ENCODE measurements at regions not wholly inside any gene's neighbourhood (a gene's known extent, or its start where the extent isn't known, plus 50 kb on each side); places are given as distances from the start of the nearest gene placed in this dataset.

DNA sequence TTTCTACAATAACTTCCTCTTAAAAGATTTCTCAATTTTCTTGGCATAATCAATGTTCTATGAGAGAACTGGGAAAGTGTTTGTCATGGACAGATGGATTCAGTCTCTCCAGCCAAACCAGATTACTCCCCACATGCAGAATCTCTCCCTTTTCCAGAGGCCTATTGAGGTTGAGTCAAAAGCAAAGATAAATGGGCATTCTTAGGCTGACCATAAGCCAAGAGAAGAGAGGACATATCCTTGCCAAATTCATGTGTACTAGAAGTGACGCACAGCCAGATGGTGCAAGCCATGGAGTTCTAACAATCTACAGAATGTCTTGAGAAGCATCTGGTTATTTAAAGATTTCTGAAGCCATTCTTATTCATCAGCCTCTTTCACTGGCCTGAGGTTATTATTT, 2115.0 kb downstream of the MAT2B start:
- ChIA-PET POLR2A (no interaction called here), CTCF (no interaction called here)
- Mint-ChIP-seq H3K4me1 (peaks cover 20% of the 10 kb centered on the region), H3K9me3 (peaks cover 24% of the 10 kb centered on the region), H3K36me3 (peaks cover 7% of the 10 kb centered on the region), H3K27ac (no peak overlapping the region), H3K4me3 (no peak overlapping the region), H3K27me3 (ENCODE audit: low read depth) (no peaks in the 10 kb centered on the region)
- TF ChIP-seq, protein P1, sequence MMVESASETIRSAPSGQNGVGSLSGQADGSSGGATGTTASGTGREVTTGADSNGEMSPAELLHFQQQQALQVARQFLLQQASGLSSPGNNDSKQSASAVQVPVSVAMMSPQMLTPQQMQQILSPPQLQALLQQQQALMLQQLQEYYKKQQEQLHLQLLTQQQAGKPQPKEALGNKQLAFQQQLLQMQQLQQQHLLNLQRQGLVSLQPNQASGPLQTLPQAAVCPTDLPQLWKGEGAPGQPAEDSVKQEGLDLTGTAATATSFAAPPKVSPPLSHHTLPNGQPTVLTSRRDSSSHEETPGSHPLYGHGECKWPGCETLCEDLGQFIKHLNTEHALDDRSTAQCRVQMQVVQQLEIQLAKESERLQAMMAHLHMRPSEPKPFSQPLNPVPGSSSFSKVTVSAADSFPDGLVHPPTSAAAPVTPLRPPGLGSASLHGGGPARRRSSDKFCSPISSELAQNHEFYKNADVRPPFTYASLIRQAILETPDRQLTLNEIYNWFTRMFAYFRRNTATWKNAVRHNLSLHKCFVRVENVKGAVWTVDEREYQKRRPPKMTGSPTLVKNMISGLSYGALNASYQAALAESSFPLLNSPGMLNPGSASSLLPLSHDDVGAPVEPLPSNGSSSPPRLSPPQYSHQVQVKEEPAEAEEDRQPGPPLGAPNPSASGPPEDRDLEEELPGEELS (CRISPR knock-in tag; IDR thresholded peaks at IDR 0.05), result no peak
- TF ChIP-seq JAZF1 (CRISPR knock-in tag; IDR thresholded peaks at IDR 0.05) (no peak), ZNF396 (CRISPR knock-in tag; IDR thresholded peaks at IDR 0.05; ENCODE audit: borderline replicate concordance) (no peak), ZBTB21 (CRISPR knock-in tag; IDR thresholded peaks at IDR 0.05; ENCODE audit: borderline replicate concordance) (no peak)
- TF ChIP-seq, protein P2, sequence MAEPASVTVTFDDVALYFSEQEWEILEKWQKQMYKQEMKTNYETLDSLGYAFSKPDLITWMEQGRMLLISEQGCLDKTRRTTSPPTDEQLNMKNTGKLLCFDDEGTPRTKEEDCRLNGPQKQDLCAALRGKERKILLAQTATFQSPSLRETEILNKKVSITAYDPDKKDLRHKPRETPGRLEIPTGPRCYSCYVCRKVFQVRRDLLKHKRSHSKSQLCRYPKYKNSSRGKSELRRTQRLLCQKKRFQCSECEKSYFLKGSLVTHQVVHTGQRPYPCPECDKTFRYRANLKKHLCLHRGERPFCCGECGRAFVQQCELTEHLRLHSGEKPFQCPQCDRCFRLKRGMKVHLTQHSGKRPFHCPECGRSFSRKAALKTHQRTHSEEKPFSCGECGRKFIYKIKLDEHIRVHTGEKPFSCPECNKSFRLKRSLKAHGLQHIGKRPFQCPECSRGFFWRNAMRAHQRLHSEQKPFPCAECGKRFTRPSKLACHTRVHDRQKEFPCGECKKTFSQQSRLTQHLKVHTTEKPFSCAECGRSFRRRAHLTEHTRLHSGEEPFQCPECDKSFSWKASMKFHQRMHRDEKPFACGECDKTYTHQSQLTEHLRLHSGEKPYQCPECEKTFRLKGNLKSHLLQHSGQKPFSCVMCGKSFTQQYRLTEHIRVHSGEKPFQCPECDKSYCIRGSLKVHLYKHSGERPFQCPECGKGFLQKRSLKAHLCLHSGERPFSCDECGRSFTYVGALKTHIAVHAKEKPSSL (CRISPR knock-in tag; conservative IDR thresholded peaks at IDR 0.05), result no peak
- ATAC-seq (no peak), DNase-seq (ENCODE audit: low spot score) (no peak)

DNA sequence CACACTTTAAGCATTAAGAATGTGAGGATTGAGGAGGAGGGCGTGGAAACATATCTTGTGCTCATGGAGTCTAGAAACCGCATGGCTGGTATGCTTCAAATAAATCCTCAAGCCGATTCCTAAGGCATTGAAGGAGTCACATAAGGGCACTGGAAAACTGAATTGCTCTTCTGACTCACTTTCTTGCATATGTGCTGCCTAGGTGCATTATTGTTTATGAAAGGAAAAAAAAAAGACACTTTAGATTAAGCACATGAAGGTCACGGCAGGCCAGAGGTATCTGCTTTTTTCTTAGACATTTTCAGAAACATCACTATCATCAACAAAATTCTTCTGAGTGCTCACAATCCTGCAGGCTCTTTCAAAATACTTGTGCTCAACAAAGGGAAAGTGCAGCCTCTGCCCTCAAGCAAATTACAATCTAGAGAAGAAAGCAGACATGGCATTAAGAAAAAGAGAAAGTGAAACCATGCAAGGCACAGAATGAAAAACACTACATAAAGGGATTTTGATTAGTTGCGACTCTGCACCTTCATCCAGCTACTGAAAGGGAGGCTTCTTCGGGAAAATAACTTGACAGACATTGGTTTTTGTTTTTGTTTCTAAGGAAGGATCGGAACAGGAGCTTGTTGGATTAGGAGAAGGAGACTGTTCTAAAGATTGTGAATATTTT, 2117.6 kb downstream of the MAT2B start:
- peaks cover 22% of the 10 kb centered on the region for H3K9me3 Mint-ChIP-seq
- no peak for TF ChIP-seq NFE2L1 (CRISPR knock-in tag; IDR thresholded peaks at IDR 0.05)
- TF ChIP-seq CBFB (CRISPR knock-in tag; IDR thresholded peaks at IDR 0.05; ENCODE audit: low read depth), result no peak
- no peak for TF ChIP-seq TP53 (CRISPR knock-in tag; IDR thresholded peaks at IDR 0.05)
- TF ChIP-seq, protein P3, sequence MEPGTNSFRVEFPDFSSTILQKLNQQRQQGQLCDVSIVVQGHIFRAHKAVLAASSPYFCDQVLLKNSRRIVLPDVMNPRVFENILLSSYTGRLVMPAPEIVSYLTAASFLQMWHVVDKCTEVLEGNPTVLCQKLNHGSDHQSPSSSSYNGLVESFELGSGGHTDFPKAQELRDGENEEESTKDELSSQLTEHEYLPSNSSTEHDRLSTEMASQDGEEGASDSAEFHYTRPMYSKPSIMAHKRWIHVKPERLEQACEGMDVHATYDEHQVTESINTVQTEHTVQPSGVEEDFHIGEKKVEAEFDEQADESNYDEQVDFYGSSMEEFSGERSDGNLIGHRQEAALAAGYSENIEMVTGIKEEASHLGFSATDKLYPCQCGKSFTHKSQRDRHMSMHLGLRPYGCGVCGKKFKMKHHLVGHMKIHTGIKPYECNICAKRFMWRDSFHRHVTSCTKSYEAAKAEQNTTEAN (CRISPR knock-in tag; IDR thresholded peaks at IDR 0.05), result no peak
- TF ChIP-seq, protein P4, sequence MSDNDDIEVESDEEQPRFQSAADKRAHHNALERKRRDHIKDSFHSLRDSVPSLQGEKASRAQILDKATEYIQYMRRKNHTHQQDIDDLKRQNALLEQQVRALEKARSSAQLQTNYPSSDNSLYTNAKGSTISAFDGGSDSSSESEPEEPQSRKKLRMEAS (CRISPR knock-in tag; IDR thresholded peaks at IDR 0.05), result no peak
- TF ChIP-seq FOXJ3 (CRISPR knock-in tag; IDR thresholded peaks at IDR 0.05; ENCODE audit: borderline replicate concordance), result no peak
- TF ChIP-seq GTF2I (CRISPR knock-in tag; conservative IDR thresholded peaks at IDR 0.05), result no peak
- TF ChIP-seq, protein P5, sequence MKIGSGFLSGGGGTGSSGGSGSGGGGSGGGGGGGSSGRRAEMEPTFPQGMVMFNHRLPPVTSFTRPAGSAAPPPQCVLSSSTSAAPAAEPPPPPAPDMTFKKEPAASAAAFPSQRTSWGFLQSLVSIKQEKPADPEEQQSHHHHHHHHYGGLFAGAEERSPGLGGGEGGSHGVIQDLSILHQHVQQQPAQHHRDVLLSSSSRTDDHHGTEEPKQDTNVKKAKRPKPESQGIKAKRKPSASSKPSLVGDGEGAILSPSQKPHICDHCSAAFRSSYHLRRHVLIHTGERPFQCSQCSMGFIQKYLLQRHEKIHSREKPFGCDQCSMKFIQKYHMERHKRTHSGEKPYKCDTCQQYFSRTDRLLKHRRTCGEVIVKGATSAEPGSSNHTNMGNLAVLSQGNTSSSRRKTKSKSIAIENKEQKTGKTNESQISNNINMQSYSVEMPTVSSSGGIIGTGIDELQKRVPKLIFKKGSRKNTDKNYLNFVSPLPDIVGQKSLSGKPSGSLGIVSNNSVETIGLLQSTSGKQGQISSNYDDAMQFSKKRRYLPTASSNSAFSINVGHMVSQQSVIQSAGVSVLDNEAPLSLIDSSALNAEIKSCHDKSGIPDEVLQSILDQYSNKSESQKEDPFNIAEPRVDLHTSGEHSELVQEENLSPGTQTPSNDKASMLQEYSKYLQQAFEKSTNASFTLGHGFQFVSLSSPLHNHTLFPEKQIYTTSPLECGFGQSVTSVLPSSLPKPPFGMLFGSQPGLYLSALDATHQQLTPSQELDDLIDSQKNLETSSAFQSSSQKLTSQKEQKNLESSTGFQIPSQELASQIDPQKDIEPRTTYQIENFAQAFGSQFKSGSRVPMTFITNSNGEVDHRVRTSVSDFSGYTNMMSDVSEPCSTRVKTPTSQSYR (CRISPR knock-in tag; IDR thresholded peaks at IDR 0.05), result no peak
- TF ChIP-seq KAT7 (CRISPR knock-in tag; IDR thresholded peaks at IDR 0.05; ENCODE audit: borderline replicate concordance), result no peak
- no peak for TF ChIP-seq GABPB1 (CRISPR knock-in tag; IDR thresholded peaks at IDR 0.05)
- no peak for TF ChIP-seq GRHL2 (CRISPR knock-in tag; IDR thresholded peaks at IDR 0.05; ENCODE audit: insufficient replicate concordance, severe bottlenecking)
- TF ChIP-seq, protein P6, sequence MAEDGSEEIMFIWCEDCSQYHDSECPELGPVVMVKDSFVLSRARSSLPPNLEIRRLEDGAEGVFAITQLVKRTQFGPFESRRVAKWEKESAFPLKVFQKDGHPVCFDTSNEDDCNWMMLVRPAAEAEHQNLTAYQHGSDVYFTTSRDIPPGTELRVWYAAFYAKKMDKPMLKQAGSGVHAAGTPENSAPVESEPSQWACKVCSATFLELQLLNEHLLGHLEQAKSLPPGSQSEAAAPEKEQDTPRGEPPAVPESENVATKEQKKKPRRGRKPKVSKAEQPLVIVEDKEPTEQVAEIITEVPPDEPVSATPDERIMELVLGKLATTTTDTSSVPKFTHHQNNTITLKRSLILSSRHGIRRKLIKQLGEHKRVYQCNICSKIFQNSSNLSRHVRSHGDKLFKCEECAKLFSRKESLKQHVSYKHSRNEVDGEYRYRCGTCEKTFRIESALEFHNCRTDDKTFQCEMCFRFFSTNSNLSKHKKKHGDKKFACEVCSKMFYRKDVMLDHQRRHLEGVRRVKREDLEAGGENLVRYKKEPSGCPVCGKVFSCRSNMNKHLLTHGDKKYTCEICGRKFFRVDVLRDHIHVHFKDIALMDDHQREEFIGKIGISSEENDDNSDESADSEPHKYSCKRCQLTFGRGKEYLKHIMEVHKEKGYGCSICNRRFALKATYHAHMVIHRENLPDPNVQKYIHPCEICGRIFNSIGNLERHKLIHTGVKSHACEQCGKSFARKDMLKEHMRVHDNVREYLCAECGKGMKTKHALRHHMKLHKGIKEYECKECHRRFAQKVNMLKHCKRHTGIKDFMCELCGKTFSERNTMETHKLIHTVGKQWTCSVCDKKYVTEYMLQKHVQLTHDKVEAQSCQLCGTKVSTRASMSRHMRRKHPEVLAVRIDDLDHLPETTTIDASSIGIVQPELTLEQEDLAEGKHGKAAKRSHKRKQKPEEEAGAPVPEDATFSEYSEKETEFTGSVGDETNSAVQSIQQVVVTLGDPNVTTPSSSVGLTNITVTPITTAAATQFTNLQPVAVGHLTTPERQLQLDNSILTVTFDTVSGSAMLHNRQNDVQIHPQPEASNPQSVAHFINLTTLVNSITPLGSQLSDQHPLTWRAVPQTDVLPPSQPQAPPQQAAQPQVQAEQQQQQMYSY (CRISPR knock-in tag; IDR thresholded peaks at IDR 0.05), result no peak
- TF ChIP-seq, protein P7, sequence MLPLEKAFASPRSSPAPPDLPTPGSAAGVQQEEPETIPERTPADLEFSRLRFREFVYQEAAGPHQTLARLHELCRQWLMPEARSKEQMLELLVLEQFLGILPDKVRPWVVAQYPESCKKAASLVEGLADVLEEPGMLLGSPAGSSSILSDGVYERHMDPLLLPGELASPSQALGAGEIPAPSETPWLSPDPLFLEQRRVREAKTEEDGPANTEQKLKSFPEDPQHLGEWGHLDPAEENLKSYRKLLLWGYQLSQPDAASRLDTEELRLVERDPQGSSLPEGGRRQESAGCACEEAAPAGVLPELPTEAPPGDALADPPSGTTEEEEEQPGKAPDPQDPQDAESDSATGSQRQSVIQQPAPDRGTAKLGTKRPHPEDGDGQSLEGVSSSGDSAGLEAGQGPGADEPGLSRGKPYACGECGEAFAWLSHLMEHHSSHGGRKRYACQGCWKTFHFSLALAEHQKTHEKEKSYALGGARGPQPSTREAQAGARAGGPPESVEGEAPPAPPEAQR (CRISPR knock-in tag; IDR thresholded peaks at IDR 0.05), result no peak
- no peak for TF ChIP-seq ZNF219 (CRISPR knock-in tag; IDR thresholded peaks at IDR 0.05; ENCODE audit: borderline replicate concordance)
- no peak for TF ChIP-seq ZNF671 (CRISPR knock-in tag; IDR thresholded peaks at IDR 0.05)
- TF ChIP-seq ZNF317 (CRISPR knock-in tag; IDR thresholded peaks at IDR 0.05; ENCODE audit: borderline replicate concordance, low read depth), result no peak
- no peak for TF ChIP-seq RORB (CRISPR knock-in tag; IDR thresholded peaks at IDR 0.05)

More for the DNA sequence above, 2117.6 kb downstream of the MAT2B start:
- Mint-ChIP-seq H3K27me3 (ENCODE audit: low read depth) (no peaks in the 10 kb centered on the region), H3K27ac (no peak overlapping the region), H3K36me3 (peaks cover 5% of the 10 kb centered on the region), H3K4me3 (no peak overlapping the region), H3K4me1 (peaks cover 12% of the 10 kb centered on the region)
- POLR2A ChIA-PET, result no interaction called here
- CTCF ChIA-PET, result no interaction called here
- DNase-seq (ENCODE audit: low spot score), result no peak
- ATAC-seq, result no peak
